ENCODE measurements at regions not wholly inside any gene's neighbourhood (a gene's known extent, or its start where the extent isn't known, plus 50 kb on each side); places are given as distances from the start of the nearest gene placed in this dataset.

DNA sequence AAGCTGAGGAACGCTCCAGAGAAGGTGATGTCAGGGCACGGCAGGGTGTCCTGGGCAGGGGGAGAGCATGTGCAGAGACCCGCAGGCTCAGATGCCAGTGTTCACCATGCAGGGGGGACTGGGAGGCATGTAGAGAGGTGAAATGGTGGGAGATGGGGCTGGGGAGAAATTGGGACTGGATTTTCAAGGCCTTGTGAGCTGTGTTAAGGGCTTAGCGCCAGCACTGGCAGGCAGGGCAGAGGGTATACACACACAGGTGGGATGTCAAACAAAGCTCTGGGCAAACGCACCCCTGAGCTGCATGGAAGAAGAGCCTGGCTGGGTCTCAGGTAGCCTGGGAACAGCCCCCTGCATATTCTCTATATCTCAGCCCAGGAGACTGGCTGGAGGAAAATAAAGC lies 282.7 kb downstream of the SHQ1 start:
- Mint-ChIP-seq H3K4me3 (no peak overlapping the region), H3K27ac (no peak overlapping the region), H3K9me3 (no peaks in the 10 kb centered on the region), H3K4me1 (ENCODE audit: low read depth) (no peaks in the 10 kb centered on the region), H3K36me3 (ENCODE audit: low read depth) (no peaks in the 10 kb centered on the region), H3K27me3 (ENCODE audit: low read depth) (no peaks in the 10 kb centered on the region)

DNA sequence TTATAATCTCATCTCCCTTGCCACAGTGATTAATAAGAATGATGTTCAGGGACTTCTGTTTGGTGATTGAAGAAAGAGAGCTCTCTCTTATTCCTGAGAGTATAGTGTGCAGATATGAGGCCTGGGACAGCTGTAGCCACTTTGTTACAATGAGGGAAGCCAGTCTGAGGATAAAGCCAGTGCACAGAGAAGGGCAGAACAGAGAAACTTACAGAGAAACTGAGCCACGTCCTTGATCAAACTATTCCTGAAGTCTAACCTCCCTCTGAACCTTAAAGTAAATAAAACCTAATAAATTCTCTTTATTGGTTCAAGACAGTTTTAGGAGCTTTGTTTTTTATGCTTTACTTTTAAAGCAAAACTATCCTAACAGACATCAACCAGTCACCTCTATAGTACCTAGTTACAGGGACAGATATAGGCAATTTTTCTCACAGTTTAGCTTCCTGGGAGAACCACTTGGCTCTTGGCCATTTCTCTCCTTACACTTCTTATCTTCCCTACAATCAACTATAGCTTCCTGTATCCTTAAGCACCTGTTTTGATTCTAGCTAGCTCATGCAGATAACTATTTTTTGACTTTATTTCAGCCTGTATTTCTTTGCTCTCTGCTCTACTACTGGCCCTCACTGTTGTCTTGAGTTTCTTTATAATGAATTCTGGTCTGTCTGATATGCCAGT lies 284.4 kb downstream of the SHQ1 start:
- Mint-ChIP-seq H3K27me3 (ENCODE audit: low read depth) (no peaks in the 10 kb centered on the region), H3K27ac (no peak overlapping the region), H3K36me3 (ENCODE audit: low read depth) (no peaks in the 10 kb centered on the region), H3K4me3 (no peak overlapping the region), H3K4me1 (ENCODE audit: low read depth) (no peaks in the 10 kb centered on the region), H3K9me3 (no peaks in the 10 kb centered on the region)

DNA sequence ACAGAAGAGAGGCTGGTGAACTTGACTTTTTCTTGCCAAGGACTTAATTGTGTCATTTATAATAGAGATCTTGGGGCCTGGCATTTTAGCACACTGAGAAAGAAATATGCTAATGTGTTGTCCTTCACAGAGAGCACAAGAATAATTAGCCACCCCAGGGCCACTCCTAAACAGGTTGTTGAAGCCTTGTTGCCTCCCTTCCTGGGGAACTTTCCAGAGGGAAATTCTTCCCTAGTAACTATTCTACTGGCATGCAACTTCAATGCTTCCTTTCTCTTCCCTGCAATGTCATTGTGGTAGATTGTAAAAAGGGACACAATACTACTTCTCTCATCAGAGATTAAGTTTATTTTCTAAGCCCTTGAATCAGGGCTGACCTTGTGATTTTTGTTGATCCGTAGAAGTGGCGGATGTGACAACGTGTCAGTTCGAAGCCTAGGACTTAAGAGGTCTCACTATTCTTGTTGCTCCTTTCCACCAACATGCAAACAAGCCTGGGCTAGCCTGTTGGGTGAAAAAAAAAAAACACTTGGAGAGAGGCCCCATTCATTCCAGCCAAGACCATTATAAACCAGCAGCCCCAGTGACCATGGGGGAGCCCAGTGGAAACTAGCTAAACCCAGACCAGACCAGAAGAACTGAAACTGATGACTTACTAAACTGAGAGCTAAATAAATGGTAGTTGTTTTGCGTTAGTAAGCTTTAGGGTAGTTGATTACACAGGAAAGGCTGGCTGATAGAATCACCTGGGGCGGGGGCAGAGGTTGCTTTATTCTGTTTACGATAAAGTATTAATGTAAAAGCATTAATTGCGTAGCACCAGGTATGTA lies 287.2 kb downstream of the SHQ1 start:
- Mint-ChIP-seq H3K4me1 (ENCODE audit: low read depth) (no peaks in the 10 kb centered on the region), H3K4me3 (no peak overlapping the region)

DNA sequence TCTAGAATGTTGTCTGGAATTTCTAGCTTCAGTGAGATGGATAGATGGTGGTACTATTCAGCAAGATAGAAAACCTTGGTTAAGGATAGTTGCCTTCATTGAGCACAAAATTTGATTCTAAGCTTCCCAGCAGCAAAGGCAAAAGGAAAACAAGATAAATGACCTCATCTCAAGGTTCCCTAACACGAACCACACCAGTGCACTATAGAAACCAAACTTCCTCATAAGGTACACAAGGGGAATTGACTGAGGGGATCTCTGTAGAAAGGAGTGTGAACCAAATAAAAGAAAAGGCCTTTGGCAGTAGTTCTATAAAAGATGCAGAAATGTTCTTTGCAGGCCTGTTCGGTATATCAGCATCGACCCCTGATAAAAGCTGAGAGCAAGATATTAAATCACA lies 288.9 kb downstream of the SHQ1 start:
- Mint-ChIP-seq H3K4me3 (no peak overlapping the region), H3K9me3 (peaks cover 22% of the 10 kb centered on the region), H3K36me3 (ENCODE audit: low read depth) (peaks cover 6% of the 10 kb centered on the region), H3K27ac (no peak overlapping the region), H3K4me1 (ENCODE audit: low read depth) (no peaks in the 10 kb centered on the region), H3K27me3 (ENCODE audit: low read depth) (no peaks in the 10 kb centered on the region)

More for the DNA sequence above, 287.2 kb downstream of the SHQ1 start:
- H3K27me3 Mint-ChIP-seq (ENCODE audit: low read depth) = no peaks in the 10 kb centered on the region
- H3K36me3 Mint-ChIP-seq (ENCODE audit: low read depth) = peaks cover 4% of the 10 kb centered on the region
- H3K9me3 Mint-ChIP-seq = peaks cover 22% of the 10 kb centered on the region
- H3K27ac Mint-ChIP-seq = no peak overlapping the region

DNA sequence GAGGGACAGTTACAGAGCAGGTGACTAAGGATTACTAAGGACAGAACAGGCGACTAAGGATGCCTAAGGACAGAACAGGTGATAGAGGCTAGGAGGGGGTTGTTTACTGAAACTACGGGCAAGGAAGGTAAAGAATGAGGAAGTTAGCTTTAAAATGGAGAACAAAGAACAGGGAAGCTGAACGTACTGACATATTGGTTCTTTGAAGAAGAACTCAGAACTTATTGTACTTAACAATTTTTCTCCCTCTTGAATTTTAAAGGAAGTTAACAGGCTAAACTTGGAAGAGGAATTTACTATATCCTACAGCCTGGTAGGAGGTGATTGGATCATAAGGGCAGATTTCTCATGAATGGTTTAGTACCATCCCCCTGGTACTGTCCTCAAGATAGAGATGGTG lies 290.2 kb downstream of the SHQ1 start:
- no peaks in the 10 kb centered on the region for H3K27me3 Mint-ChIP-seq (ENCODE audit: low read depth)
- no peak overlapping the region for H3K27ac Mint-ChIP-seq
- no peak overlapping the region for H3K4me3 Mint-ChIP-seq
- peaks cover 6% of the 10 kb centered on the region for H3K36me3 Mint-ChIP-seq (ENCODE audit: low read depth)
- peaks cover 22% of the 10 kb centered on the region for H3K9me3 Mint-ChIP-seq
- H3K4me1 Mint-ChIP-seq (ENCODE audit: low read depth) = no peaks in the 10 kb centered on the region

DNA sequence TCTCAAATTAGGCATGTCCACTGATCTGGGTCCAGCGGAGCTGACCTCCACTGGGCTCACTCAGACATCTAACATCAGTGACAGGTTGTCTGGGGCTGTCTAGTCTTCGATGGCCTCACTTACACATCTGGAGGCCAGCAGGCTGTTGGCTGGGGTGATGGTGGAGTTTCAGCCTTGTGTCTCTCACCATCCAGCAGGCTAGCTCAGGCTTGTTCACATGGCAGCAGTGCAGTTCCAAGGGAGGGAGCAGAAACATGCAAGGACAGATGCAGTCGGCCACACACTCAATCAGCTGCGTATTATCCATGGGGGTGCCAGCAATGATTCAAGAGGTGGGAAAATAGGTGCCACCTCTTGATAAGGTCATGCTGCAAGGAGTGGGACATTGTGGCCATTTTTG lies 292.5 kb downstream of the SHQ1 start:
- Mint-ChIP-seq H3K4me1 (ENCODE audit: low read depth) (peaks cover under 1% of the 10 kb centered on the region), H3K9me3 (peaks cover 22% of the 10 kb centered on the region), H3K27ac (no peak overlapping the region), H3K36me3 (ENCODE audit: low read depth) (peaks cover 6% of the 10 kb centered on the region), H3K4me3 (no peak overlapping the region), H3K27me3 (ENCODE audit: low read depth) (no peaks in the 10 kb centered on the region)

DNA sequence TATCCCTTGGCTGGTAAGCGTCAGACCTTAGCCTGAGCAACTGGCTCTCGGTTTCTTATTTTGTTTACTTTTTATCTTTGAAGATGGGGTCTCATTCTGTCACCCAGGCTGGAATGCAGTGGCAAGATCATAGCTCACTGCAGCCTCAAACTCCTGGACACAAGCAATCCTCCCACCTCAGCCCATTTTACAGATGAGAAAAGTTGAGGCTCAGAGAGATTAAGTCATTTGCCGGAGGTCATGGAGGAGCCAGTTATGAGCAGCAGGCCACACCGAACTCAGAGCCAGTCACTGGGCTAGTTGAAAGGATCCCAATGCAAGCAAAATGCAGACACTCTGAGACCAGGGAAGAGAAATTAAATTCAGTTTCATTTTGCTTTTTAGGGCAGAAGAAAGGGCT lies 293.6 kb downstream of the SHQ1 start:
- Mint-ChIP-seq H3K9me3 (peaks cover 22% of the 10 kb centered on the region), H3K36me3 (ENCODE audit: low read depth) (peaks cover 6% of the 10 kb centered on the region), H3K4me3 (no peak overlapping the region), H3K27me3 (ENCODE audit: low read depth) (no peaks in the 10 kb centered on the region), H3K4me1 (ENCODE audit: low read depth) (peaks cover 8% of the 10 kb centered on the region), H3K27ac (no peak overlapping the region)

DNA sequence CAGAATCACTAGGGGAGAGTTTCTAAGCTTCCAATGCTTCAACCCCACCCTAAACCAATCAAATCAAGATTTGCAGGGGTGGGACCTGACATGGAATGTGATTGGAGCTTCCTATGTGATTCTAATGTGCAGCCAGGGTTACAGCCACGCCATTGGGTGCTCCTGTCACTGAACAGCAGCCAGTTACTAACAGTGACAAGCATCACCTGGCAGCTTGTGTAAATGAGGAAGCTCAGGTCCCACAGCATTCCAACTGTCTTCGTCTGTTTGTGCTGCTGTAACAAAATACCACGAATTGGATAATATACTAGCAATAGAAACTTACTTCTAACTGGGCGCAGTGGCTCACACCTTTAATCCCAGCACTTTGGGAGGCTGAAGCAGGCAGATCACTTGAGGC lies 294.9 kb downstream of the SHQ1 start:
- Mint-ChIP-seq H3K27ac (no peak overlapping the region), H3K4me1 (ENCODE audit: low read depth) (peaks cover 14% of the 10 kb centered on the region), H3K4me3 (no peak overlapping the region), H3K9me3 (peaks cover 17% of the 10 kb centered on the region), H3K36me3 (ENCODE audit: low read depth) (peaks cover 6% of the 10 kb centered on the region), H3K27me3 (ENCODE audit: low read depth) (no peaks in the 10 kb centered on the region)

DNA sequence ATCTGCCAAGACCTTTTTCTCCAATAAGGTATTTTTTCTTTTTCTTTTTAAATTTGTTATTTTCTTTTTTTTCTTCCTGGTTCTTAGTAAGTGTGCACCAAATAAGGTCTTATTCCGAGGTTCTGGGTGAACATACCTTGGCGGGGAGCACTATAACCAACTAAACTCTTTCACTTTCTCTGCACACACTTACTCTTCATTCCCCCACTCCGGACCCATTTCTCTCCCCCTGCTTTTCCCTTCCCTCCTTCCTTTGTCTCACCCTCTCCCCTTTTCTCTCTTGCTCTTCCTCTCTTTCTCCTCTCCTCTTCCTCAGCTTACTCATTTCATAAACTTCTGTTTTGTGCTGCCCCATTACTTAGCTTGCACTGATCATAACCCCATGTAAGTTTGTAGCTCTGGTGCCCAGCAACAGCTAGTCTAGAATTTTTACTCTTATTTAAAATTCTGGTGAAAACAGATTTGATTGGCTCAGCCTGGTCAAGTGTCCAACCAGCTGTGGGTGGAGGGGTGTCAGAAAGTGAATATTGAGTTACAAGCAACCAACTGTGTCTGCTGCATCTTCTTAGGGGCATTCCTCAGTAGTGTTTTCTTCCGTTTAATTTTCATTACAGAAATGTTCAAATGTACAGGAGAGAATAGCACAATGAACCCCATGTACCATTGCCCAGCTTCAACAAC lies 297.5 kb downstream of the SHQ1 start:
- H3K27ac Mint-ChIP-seq = peak overlapping the region; percentile 83
- peaks cover 1% of the 10 kb centered on the region for H3K36me3 Mint-ChIP-seq (ENCODE audit: low read depth)
- no peaks in the 10 kb centered on the region for H3K27me3 Mint-ChIP-seq (ENCODE audit: low read depth)
- no peaks in the 10 kb centered on the region for H3K9me3 Mint-ChIP-seq
- H3K4me3 Mint-ChIP-seq = peak overlapping the region; percentile 74
- H3K4me1 Mint-ChIP-seq (ENCODE audit: low read depth) = peaks cover 14% of the 10 kb centered on the region

DNA sequence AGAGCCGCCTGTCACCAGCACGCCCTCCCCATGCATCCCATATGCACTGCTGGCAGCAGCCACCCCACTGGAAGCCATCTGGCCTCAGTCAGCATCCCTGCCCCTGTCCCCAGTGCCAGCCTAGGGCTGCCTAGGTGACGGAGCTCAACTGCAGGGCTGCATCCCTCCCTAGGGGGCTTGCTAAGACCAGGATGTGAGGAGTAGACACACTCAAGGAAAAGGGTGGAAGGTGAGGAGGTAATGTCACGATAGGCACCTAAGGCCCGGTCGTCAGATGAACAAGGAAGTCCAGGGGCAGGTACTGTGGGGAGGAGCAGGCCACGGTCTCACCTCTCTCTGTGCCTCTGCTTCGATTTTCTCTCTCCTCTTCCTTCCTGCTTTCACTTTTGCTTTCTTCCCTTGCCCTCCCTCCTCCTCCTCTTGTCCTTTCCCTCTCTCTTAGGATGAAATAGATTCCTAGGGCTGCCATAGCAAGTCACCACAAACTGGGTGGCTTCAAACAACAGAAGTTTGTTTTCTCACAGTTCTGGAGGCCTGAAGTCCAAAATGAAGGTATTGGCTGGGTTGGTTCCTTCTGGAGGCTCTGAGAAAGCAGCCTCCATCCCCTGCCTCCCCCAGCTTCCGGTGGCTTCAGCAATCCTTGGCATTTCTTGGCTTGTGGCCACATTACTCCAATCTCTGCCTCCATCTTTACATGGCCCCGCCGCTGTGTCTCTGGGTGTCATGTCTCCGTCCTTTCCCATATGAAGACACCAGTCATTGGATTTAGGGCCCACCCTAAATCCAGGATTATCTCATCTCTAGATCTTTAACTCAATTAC lies 298.3 kb downstream of the SHQ1 start:
- peak overlapping the region; percentile 74 for H3K4me3 Mint-ChIP-seq
- H3K27ac Mint-ChIP-seq = peak overlapping the region; percentile 83
- no peaks in the 10 kb centered on the region for H3K9me3 Mint-ChIP-seq
- no peaks in the 10 kb centered on the region for H3K36me3 Mint-ChIP-seq (ENCODE audit: low read depth)
- H3K4me1 Mint-ChIP-seq (ENCODE audit: low read depth) = peaks cover 14% of the 10 kb centered on the region
- no peaks in the 10 kb centered on the region for H3K27me3 Mint-ChIP-seq (ENCODE audit: low read depth)

DNA sequence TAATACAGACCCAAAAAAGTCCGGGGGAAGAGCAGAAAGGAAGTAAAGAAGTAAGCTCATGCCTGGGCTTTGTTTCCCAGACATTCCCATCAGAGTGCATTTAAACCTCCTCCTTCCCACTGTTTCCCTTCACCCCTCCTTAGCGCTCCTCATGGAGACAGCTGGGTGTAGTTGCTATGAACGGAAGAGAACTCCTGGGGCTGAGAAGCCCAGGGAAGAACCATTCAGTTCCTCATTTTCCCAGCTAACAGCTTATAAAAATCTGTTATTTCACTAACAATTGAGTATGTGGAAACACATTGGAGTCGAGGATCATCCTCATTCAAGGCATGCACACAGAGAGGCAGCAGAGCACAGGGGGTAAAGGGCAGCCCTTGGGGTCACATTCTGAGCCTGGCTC lies 299.3 kb downstream of the SHQ1 start:
- Mint-ChIP-seq H3K36me3 (ENCODE audit: low read depth) (no peaks in the 10 kb centered on the region), H3K27ac (peak overlapping the region; percentile 20), H3K9me3 (no peaks in the 10 kb centered on the region), H3K4me1 (ENCODE audit: low read depth) (peaks cover 14% of the 10 kb centered on the region), H3K4me3 (no peak overlapping the region), H3K27me3 (ENCODE audit: low read depth) (no peaks in the 10 kb centered on the region)

DNA sequence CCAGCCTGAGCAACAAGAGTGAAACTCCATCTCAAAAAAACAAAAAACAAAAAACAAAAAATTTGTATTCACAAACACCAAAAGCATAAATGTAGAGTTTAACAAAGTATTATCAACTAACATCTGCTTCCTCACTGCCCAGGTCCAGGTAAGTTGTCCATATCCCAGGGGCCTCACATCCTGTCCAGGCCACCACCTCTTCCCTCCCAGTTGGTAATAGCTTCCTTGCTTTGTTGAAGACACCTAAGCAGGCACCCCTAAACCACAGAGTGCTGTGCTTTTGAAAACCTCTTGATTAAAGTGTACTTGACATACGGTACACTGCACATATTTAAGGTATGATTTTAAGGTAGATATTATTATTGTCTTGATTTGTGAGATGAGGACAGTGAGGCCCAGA lies 299.8 kb downstream of the SHQ1 start:
- Mint-ChIP-seq H3K27ac (no peak overlapping the region), H3K27me3 (ENCODE audit: low read depth) (no peaks in the 10 kb centered on the region)

DNA sequence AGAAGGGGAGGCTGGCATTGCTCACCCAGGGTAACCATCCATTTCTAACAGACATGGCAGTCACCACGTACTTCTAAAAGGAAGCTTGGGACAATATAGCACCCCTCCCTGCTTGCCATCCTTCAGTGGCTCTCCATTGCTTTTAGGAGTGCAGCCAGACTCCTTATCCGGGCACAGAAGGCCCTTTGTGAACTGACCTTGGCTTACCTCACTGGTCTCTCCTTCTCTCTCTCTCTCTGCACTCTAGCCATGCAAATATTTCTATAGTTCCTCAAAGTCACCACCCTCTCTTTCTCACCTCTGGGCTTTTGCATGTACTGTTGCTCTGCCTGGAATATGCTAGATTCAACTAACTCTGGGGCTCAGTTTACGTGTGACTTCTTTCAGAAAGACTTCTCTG lies 301.1 kb downstream of the SHQ1 start:
- no peaks in the 10 kb centered on the region for H3K27me3 Mint-ChIP-seq (ENCODE audit: low read depth)

More for the DNA sequence above, 299.8 kb downstream of the SHQ1 start:
- no peaks in the 10 kb centered on the region for H3K36me3 Mint-ChIP-seq (ENCODE audit: low read depth)
- H3K4me1 Mint-ChIP-seq (ENCODE audit: low read depth) = peaks cover 14% of the 10 kb centered on the region
- H3K9me3 Mint-ChIP-seq = no peaks in the 10 kb centered on the region
- H3K4me3 Mint-ChIP-seq = no peak overlapping the region

DNA sequence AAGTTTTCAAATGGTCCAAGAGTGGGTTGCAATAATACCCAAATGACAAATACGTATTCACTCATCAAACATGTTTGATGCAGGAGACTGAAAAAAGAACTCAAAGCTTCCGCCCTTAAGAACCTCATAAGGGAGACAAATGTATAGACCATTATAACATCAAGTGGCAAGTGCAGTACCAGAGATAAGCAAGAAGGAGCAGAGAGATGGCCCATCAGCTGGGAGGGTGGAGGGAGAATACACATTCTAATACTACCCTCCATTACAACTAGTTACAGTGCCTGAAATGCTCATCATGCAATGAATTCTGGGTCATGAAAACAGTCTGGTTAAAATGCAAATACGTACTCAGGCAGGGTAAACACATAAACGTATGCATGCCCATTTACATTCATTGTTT lies 304.0 kb downstream of the SHQ1 start:
- no peaks in the 10 kb centered on the region for H3K36me3 Mint-ChIP-seq (ENCODE audit: low read depth)
- no peak overlapping the region for H3K4me3 Mint-ChIP-seq
- no peaks in the 10 kb centered on the region for H3K27me3 Mint-ChIP-seq (ENCODE audit: low read depth)
- H3K27ac Mint-ChIP-seq = no peak overlapping the region
- peaks cover 6% of the 10 kb centered on the region for H3K9me3 Mint-ChIP-seq
- peaks cover 7% of the 10 kb centered on the region for H3K4me1 Mint-ChIP-seq (ENCODE audit: low read depth)

More for the DNA sequence above, 301.1 kb downstream of the SHQ1 start:
- peaks cover 14% of the 10 kb centered on the region for H3K4me1 Mint-ChIP-seq (ENCODE audit: low read depth)
- H3K4me3 Mint-ChIP-seq = no peak overlapping the region
- H3K27ac Mint-ChIP-seq = no peak overlapping the region
- H3K9me3 Mint-ChIP-seq = no peaks in the 10 kb centered on the region
- H3K36me3 Mint-ChIP-seq (ENCODE audit: low read depth) = no peaks in the 10 kb centered on the region
